Activated naive CD8-positive, alpha-beta T cell treated with anti-CD3 and anti-CD28 coated beads for 36 hours (primary cell): ENCODE measurements at regions not wholly inside any gene's neighbourhood (a gene's known extent, or its start where the extent isn't known, plus 50 kb on each side); places are given as distances from the start of the nearest gene placed in this dataset.

Source experiments
- DNase-seq: peaks from one replicate; pipeline ENCODE4 v3.0.0; 2021
- H3K27ac Mint-ChIP-seq: one replicate; pipeline ENCODE4 v1.8.0; 2022; ENCODE audit warnings: mild to moderate bottlenecking, moderate library complexity, mixed read lengths
- H3K27me3 Mint-ChIP-seq: one replicate; pipeline ENCODE4 v1.8.0; 2022; ENCODE audit warnings: mild to moderate bottlenecking, mixed read lengths
- H3K36me3 Mint-ChIP-seq: one replicate; pipeline ENCODE4 v1.8.0; 2021; ENCODE audit warnings: mild to moderate bottlenecking, mixed read lengths
- H3K4me1 Mint-ChIP-seq: one replicate; pipeline ENCODE4 v1.8.0; 2021; ENCODE audit warnings: mixed read lengths
- H3K4me3 Mint-ChIP-seq: one replicate; pipeline ENCODE4 v1.8.0; 2022; ENCODE audit warnings: mild to moderate bottlenecking, moderate library complexity, mixed read lengths
- H3K9me3 Mint-ChIP-seq: one replicate; pipeline ENCODE4 v1.8.0; 2022; ENCODE audit warnings: mixed read lengths

DNA sequence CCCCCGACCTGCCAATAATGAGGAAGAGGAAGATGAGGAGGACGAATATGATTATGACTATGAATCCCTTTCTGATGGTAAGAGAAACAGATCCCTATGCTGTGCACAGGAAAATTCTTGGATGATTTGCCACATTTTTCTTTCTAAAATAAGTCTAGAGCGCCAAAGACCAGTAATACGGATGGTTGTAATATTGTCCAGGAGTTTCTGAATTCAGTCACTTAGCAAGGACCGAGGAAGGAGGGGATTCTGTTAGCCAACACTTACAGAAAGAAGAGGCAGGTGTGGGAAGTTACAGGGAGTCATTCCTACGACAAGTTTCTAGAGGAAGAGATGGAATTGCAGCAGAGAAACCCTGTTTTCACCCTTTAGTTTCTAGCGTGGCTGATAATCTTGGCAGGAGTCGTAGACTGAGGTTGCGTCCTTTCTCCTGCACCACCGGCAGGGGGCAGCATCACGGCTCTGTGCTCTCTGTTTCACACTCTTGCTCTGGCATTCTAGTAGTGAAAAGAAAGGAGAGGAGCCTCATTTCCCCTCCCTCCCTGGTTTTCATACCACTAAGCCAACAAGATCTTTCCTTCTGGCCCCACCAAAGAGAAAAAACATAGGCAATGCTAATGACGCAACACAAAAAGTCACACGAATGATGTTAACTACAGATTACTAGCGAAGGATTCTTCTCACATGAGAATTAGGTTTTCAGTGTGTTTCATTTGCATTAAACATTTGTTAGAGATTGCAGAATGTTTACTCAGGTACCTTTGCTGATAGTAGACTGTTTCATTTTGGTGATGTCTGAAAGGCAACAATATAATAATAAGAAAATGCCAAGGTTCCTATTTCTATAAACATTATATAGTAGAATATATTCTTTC lies 82.7 kb downstream of the NOC3L start:
- Mint-ChIP-seq H3K9me3 (no peaks in the 10 kb centered on the region), H3K27me3 (peaks cover 7% of the 10 kb centered on the region), H3K4me1 (peaks cover 1% of the 10 kb centered on the region), H3K27ac (no peak overlapping the region), H3K4me3 (no peak overlapping the region), H3K36me3 (no peaks in the 10 kb centered on the region)
- peak; percentile 53 for DNase-seq

DNA sequence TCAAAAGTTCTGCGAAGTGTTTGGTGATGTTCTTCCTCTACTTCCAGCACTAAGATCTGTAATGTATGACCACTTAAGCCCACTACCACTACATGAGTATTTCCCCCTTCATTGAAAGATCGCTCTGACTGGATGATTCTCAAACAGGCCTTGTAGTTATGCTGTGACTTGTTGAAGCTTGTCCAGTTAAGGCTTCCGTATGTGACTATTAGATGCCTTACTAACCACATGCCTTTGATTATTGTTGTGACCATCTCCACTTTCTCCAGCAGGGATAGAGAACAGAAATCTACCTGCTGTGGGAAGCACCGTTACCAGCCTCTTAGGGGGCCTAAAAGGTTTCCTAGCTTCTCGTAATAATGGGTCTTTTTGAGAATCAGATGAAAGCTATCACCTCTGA lies 81.1 kb downstream of the NOC3L start:
- H3K4me1 Mint-ChIP-seq, result peaks cover 1% of the 10 kb centered on the region
- DNase-seq, result no peak
- peaks cover 10% of the 10 kb centered on the region for H3K27me3 Mint-ChIP-seq
- no peak overlapping the region for H3K4me3 Mint-ChIP-seq
- H3K9me3 Mint-ChIP-seq, result no peaks in the 10 kb centered on the region
- no peak overlapping the region for H3K27ac Mint-ChIP-seq
- no peaks in the 10 kb centered on the region for H3K36me3 Mint-ChIP-seq

DNA sequence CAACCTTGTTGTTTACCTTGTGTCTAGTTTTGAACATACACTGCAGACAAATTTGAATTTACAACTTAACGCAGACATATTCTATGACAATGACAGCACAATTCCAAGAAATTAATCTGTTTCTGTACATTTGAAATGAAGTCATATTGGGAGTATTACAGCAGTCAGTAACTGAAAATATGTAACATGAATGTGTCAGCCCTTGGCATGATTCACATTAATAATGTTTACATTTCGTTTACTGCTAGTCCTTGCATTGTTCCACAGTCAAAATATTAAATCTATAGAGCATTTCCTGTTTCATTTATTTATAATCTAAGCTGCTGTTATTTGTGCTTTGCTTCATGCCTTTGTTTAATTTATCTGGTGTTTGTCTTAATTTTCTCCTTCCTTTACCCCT lies 80.4 kb downstream of the NOC3L start:
- Mint-ChIP-seq H3K36me3 (no peaks in the 10 kb centered on the region), H3K27ac (no peak overlapping the region), H3K4me1 (peaks cover 1% of the 10 kb centered on the region), H3K4me3 (no peak overlapping the region), H3K27me3 (peaks cover 10% of the 10 kb centered on the region), H3K9me3 (no peaks in the 10 kb centered on the region)
- DNase-seq, result no peak
